HG03571 (cell line): ENCODE measurements at regions not wholly inside any gene's neighbourhood (a gene's known extent, or its start where the extent isn't known, plus 50 kb on each side); places are given as distances from the start of the nearest gene placed in this dataset.
"Not testable (repeated sequence)": the region's sequence is repeated elsewhere in the genome, so short reads cannot be mapped to it uniquely, and the experiment has no call there.

Source experiments
- ATAC-seq: cut with Tn5 transposase; IDR thresholded peaks from one replicate; pipeline ENCODE4 v1.9.1; 2021; ENCODE audit not compliant: unreplicated experiment

- not testable (repeated sequence) for ATAC-seq
Measured at GRCh38 chr14:51467392-51467791, 184.3 kb upstream of the FRMD6 start.

- ATAC-seq: no peak
Measured at GRCh38 chr14:51468523-51468922, 183.2 kb upstream of the FRMD6 start.

GRCh38 chr14:51472881-51473280 is 178.8 kb upstream of the FRMD6 start:
- ATAC-seq: no peak

DNA sequence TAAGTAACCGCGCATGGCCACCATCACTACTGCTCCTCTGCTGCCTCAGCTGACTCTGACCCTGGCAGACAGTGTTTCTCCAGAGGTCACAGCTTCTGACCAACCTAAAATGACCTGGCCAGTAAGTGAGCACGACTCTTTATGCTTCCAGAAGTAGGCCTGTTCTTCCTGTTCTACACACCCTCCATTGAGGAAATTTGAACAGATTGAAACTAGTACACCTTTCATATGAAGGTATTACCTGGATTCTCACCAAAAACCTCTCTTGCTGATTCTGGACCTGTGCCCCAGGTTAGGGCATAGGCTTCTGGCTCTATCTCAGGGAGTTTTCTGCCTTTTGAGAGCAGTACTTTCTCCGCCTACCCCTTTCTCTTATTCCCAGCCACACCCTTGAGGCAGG is 178.4 kb upstream of the FRMD6 start:
- ATAC-seq: no peak

- no peak for ATAC-seq
Measured at GRCh38 chr14:51473808-51474565, 177.7 kb upstream of the FRMD6 start.

GRCh38 chr14:51474854-51475253 is 176.9 kb upstream of the FRMD6 start:
- ATAC-seq: no peak

DNA sequence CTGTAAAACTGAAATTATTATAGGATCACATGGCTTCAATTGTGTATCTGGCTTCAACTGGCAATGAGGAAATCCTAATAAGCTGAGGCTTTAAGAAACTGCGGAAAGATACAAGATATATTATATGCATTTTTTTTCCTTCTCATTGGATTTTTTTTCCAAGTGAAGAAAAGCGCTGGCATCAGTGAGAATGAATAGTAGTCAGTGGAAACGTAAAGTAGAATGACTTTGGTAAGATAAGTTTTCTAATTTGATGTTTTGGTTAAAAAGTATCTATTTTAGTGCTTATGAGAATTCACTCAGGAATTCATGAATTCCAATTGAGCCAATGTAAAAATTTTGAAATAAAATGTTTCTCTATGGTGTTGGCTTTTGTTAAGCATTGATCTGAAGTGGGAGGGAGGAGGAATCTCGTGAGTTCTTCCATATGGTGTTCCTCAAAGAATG is 173.5 kb upstream of the FRMD6 start:
- ATAC-seq: no peak

- peak; percentile 80 for ATAC-seq
Measured at GRCh38 chr14:51479584-51480325, 172.0 kb upstream of the FRMD6 start.

- ATAC-seq: no peak
Measured at GRCh38 chr14:51481643-51482042, 170.1 kb upstream of the FRMD6 start.

- ATAC-seq: no peak
Measured at GRCh38 chr14:51482102-51482501, 169.6 kb upstream of the FRMD6 start.

DNA sequence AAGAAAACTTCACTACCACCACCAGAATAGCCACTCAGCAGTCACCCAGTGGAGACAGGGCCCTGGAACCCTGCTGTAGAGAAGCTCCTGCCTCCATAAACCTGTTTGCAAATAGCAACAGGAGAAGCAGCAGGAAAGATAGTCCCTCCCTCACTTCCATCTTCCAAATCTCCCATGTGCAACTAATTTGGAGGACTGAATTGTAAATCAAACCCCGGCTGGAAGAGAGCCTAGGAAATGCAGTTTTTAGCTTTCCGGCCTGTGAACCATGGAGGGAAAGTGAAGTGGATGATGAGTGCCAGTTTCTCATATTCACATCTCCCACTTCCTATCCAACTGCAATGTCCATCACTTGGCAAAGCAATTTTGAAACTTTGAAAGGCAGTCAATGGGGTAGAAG is 167.2 kb upstream of the FRMD6 start:
- ATAC-seq: no peak

DNA sequence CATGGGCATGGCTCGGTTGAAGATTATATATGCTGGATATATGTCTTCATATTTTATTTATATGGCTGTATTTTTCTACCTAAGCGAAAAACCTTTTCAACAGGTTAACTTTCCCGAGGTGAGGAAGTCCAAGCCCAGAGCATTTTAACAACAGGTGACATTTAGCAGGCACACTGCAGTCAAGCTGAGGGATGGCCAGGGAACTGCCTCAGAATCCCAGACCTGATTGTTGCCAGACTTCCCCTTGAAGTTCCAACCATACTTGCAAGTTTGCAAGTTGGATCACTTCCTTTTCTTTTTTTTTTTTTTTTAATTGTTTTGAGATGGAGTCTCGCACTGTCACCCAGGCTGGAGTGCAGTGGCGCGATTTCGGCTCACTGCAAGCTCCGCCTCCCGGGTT is 166.0 kb upstream of the FRMD6 start:
- no peak for ATAC-seq

- no peak for ATAC-seq
Measured at GRCh38 chr14:51487848-51488247, 163.9 kb upstream of the FRMD6 start.

DNA sequence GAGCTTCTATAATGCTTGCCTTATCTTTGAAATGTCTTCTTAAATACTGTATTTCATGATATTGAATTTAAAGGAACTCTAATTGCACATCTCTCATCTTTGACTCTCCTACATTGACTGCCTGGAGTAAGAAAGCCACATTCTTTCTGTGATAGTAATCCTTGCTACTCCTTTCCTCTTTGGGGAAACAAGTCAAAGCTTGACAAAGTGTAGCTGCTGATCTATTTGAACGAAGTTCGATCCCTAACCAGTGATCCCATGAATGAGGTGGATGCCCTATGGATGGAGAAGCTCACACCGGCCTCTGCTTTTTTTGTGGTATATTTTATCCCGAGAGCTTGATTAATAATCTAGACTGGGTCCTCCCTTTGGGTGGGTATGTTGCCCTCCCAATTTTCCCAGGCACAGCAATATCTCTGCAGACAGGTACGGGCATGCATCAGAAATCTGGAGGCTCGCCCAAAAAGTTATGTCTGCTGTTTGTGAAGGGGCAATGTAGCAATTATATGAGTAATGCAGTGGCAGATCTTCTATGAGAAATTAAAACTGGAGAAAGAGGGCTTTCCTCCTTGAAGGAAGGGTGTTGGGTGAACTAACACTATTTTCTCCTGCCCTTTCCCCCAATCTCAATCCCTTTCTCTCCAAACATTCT is 163.0 kb upstream of the FRMD6 start:
- no peak for ATAC-seq

GRCh38 chr14:51490205-51490604 is 161.5 kb upstream of the FRMD6 start:
- no peak for ATAC-seq

GRCh38 chr14:51491036-51491545 is 160.6 kb upstream of the FRMD6 start:
- ATAC-seq: no peak

GRCh38 chr14:51491776-51492175 is 159.9 kb upstream of the FRMD6 start:
- no peak for ATAC-seq

- no peak for ATAC-seq
Measured at GRCh38 chr14:51495319-51495718, 156.4 kb upstream of the FRMD6 start.

GRCh38 chr14:51498411-51499227 is 153.1 kb upstream of the FRMD6 start:
- no peak for ATAC-seq

GRCh38 chr14:51500776-51501175 is 150.9 kb upstream of the FRMD6 start:
- ATAC-seq: no peak

DNA sequence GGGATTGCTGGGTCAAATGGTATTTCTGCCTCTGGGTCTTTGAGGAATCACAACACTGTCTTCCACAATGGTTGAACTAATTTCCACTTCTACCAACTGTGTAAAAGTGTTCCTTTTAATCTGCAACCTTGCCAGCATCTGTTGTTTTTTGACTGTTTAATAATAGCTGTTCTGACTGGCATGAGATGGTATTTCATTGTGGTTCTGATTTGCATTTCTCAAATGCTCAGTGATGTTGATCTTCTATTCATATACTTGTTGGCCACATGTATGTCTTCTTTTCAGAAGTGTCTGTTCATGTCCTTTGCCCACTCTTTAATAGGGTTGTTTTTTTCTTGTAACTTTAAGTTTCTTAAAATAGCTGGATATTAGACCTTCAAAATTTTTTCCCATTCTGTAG is 150.0 kb upstream of the FRMD6 start:
- no peak for ATAC-seq
